Mesothelial cell of epicardium (in vitro differentiated cells): ENCODE measurements at regions not wholly inside any gene's neighbourhood (a gene's known extent, or its start where the extent isn't known, plus 50 kb on each side); places are given as distances from the start of the nearest gene placed in this dataset.

Experiments
- DNase-seq, 2 experiments: peaks; one replicate each; pipeline ENCODE4 v3.0.0; 2021; ENCODE audit warnings: low spot score in 2 of 2; ENCODE audit not compliant: unreplicated experiment in 2 of 2
- H3K27ac Mint-ChIP-seq: 2 replicates; pipeline ENCODE4 v1.8.0; 2021; ENCODE audit warnings: mixed read lengths
- H3K27me3 Mint-ChIP-seq: 2 replicates; pipeline ENCODE4 v1.8.0; 2021; ENCODE audit warnings: low read depth, mixed read lengths
- H3K36me3 Mint-ChIP-seq: 2 replicates; pipeline ENCODE4 v1.8.0; 2021; ENCODE audit warnings: mixed read lengths
- H3K4me1 Mint-ChIP-seq: 2 replicates; pipeline ENCODE4 v1.8.0; 2021; ENCODE audit warnings: mixed read lengths
- H3K4me3 Mint-ChIP-seq: 2 replicates; pipeline ENCODE4 v1.8.0; 2021; ENCODE audit warnings: mild to moderate bottlenecking, moderate library complexity, mixed read lengths
- H3K9me3 Mint-ChIP-seq: 2 replicates; pipeline ENCODE4 v1.8.0; 2021; ENCODE audit warnings: mixed read lengths
- TF ChIP-seq, protein P1 (sequence below): fragments of 200-600 bp; sonication (generic); IDR thresholded peaks from one replicate; pipeline ENCODE4 v1.5.0; 2021; ENCODE audit warnings: antibody characterized with exemption; ENCODE audit not compliant: unreplicated experiment

DNA sequence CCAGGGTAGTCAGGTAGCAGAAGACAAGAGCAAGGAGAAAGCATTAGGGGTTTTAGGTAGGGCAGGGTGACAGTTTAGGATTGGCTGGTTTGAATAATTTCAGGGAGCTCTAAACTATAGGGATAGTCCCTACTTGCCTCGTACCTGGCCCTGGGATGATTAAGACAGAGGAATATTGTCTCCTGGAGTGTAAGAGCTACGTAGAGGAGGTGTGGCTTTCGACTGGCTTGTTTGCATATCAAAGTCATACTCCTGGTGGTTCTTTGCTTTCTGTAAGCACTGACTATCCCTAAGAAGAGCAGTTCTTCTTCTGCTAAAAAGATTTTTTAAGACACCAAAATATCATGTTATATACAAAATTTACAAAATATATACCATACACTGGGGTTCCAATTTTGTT is 1867.4 kb downstream of the SUCLG1 start:
- TF ChIP-seq, protein P1, sequence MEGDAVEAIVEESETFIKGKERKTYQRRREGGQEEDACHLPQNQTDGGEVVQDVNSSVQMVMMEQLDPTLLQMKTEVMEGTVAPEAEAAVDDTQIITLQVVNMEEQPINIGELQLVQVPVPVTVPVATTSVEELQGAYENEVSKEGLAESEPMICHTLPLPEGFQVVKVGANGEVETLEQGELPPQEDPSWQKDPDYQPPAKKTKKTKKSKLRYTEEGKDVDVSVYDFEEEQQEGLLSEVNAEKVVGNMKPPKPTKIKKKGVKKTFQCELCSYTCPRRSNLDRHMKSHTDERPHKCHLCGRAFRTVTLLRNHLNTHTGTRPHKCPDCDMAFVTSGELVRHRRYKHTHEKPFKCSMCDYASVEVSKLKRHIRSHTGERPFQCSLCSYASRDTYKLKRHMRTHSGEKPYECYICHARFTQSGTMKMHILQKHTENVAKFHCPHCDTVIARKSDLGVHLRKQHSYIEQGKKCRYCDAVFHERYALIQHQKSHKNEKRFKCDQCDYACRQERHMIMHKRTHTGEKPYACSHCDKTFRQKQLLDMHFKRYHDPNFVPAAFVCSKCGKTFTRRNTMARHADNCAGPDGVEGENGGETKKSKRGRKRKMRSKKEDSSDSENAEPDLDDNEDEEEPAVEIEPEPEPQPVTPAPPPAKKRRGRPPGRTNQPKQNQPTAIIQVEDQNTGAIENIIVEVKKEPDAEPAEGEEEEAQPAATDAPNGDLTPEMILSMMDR: no peak
- no peak overlapping the region for H3K27ac Mint-ChIP-seq
- H3K9me3 Mint-ChIP-seq: peaks cover 16% of the 10 kb centered on the region
- no peaks in the 10 kb centered on the region for H3K4me1 Mint-ChIP-seq
- H3K27me3 Mint-ChIP-seq: no peaks in the 10 kb centered on the region
- no peak overlapping the region for H3K4me3 Mint-ChIP-seq
- DNase-seq: no peak
- no peaks in the 10 kb centered on the region for H3K36me3 Mint-ChIP-seq

DNA sequence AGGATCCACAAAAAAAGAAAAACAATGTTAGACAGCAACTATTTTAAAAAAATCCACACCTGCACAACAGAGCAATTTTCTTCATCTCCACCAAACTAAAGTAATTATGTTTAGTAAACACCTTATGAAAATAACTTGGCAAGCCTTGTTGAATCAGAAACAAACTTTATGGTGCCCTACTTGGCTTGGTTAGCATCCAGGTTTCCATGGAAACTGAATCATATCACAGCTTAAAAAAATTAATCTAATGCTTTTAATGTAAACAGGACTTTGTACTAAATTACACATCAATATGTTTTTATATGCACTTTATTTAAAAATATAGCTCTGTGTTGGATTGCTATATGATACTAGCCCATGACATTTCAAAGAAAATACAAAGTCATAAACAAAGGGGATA is 1882.4 kb downstream of the SUCLG1 start:
- TF ChIP-seq, protein P1: no peak
- DNase-seq: no peak
- no peaks in the 10 kb centered on the region for H3K36me3 Mint-ChIP-seq
- H3K9me3 Mint-ChIP-seq: peaks cover 23% of the 10 kb centered on the region
- peaks cover 3% of the 10 kb centered on the region for H3K4me1 Mint-ChIP-seq
- H3K4me3 Mint-ChIP-seq: no peak overlapping the region
- no peak overlapping the region for H3K27ac Mint-ChIP-seq
- H3K27me3 Mint-ChIP-seq: no peaks in the 10 kb centered on the region

DNA sequence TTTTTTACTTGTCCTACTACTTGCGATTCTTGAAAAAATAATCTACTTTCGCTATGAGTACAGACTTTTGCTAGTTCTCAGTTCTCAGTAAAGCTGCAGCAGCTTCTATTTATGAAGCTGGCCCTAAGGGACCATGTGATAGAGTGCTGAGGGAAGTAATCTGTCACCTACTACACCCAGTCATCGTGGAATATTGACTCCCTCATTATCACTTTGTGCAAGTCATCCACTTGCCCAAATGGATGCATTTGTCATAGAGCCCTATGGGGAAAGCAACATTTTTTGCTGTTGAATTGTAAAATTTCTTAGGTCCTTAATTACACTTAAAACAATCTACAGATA is 1919.8 kb downstream of the SUCLG1 start:
- no peak for DNase-seq
- Mint-ChIP-seq H3K4me1 (no peaks in the 10 kb centered on the region), H3K9me3 (no peaks in the 10 kb centered on the region), H3K4me3 (no peak overlapping the region), H3K27ac (no peak overlapping the region), H3K36me3 (no peaks in the 10 kb centered on the region), H3K27me3 (no peaks in the 10 kb centered on the region)
- TF ChIP-seq, protein P1: no peak

DNA sequence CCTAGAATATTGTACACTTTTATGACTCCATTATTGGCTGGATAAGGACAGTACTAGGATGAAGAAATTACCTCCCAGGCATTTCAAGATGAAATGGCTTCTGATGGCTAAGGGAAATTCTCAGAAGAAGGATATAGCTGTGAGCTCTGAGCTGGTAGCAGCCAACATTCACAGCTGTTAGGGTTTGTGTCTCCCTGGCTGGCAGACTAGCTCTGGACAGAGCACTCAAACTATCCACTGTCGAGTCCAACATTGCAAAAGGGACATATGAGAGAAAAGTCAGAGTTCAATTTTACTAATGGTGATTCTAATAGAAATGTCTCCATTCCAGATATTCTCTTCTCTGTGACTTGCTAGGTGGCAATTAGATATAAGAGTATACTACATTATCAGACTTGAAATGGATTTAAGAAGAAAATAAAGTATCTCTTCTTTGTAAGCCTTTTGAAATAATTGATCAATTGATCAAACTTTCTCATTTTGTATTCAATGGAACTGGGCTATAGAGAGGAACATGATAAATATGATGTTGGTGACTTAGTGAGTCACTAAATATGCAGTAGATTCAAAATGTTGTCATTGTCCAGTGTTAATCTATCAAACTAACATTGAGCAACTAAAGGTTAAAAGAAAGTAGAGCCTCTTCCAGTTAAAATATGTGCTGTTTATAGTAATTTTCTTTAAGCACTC is 1920.3 kb downstream of the SUCLG1 start:
- H3K4me3 Mint-ChIP-seq: no peak overlapping the region
- DNase-seq: no peak
- no peak overlapping the region for H3K27ac Mint-ChIP-seq
- TF ChIP-seq, protein P1: no peak
- no peaks in the 10 kb centered on the region for H3K36me3 Mint-ChIP-seq
- no peaks in the 10 kb centered on the region for H3K27me3 Mint-ChIP-seq
- H3K9me3 Mint-ChIP-seq: no peaks in the 10 kb centered on the region
- H3K4me1 Mint-ChIP-seq: no peaks in the 10 kb centered on the region

DNA sequence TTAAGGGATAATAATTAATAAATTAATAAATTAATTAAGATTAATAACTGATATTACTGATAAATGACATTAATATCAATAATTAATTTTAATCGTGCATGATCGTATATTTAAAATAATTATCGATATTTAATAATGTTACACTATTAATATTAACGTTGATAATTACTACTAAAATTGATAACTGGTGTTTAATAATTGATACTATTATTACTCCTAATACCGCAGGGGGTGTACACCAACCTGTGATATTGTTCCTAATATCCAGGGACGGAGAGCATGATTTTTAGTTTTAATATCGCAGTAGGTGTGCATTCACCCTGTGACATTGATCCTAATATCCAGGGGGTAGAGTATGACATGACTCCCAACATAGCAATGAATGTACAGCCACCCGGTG is 1930.8 kb downstream of the SUCLG1 start:
- Mint-ChIP-seq H3K27ac (no peak overlapping the region), H3K36me3 (no peaks in the 10 kb centered on the region), H3K4me3 (no peak overlapping the region), H3K27me3 (peaks cover 4% of the 10 kb centered on the region), H3K9me3 (peaks cover 7% of the 10 kb centered on the region), H3K4me1 (no peaks in the 10 kb centered on the region)
- TF ChIP-seq, protein P1: no peak
- DNase-seq: no peak

DNA sequence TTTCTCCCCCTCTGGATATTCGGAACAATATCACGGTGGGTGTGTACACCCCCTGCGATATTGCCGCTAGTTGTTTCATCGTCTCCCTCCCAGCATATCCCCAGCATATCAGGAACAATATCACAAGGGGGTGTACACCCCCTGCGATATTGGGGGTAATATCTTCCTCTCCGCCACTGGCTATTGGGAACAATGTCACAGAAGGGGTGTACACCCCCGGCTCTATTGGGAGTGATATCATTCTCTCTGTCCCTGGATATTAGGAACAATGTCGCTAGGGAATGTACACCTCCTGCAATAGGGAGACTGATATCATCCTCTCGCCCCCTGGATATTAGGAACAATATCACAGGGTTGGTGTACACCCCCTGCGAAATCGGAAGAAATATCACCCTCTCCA is 1932.0 kb downstream of the SUCLG1 start:
- Mint-ChIP-seq H3K9me3 (peaks cover 7% of the 10 kb centered on the region), H3K36me3 (no peaks in the 10 kb centered on the region), H3K4me1 (no peaks in the 10 kb centered on the region), H3K27me3 (peaks cover 4% of the 10 kb centered on the region), H3K4me3 (no peak overlapping the region), H3K27ac (no peak overlapping the region)
- TF ChIP-seq, protein P1: no peak
- no peak for DNase-seq
